HCT116 (cell line): ENCODE measurements at regions not wholly inside any gene's neighbourhood (a gene's known extent, or its start where the extent isn't known, plus 50 kb on each side); places are given as distances from the start of the nearest gene placed in this dataset.

Source experiments
- CTCF ChIP-seq, 3 experiments: fragments of 200-600 bp in 1 of 3; sonication (generic) in 1 of 3; IDR thresholded peaks in 2 of 3; conservative IDR thresholded peaks in 1 of 3; 2 replicates each; pipeline ENCODE4 v1.5.1; 2012 to 2017; ENCODE audit warnings: low read depth in 2 of 3, low read length in 2 of 3, antibody characterized with exemption in 1 of 3, borderline replicate concordance in 1 of 3, control low read depth in 1 of 3, mild to moderate bottlenecking in 1 of 3, mixed read lengths in 1 of 3, mixed run types in 1 of 3, moderate library complexity in 1 of 3; ENCODE audit not compliant: insufficient read depth in 1 of 3
- POLR2A ChIP-seq: IDR thresholded peaks from 2 replicates; pipeline ENCODE4 v1.7.0; 2011; ENCODE audit warnings: borderline replicate concordance; ENCODE audit not compliant: insufficient read depth, insufficient read length; ENCODE audit errors: extremely low read depth
- REST ChIP-seq: IDR thresholded peaks from 2 replicates; pipeline ENCODE4 v1.6.1; 2012; ENCODE audit warnings: low read depth

GRCh38 chr20:50312682-50313521 is 122.3 kb downstream of the CEBPB start:
- TF ChIP-seq POLR2A (no peak), CTCF (IDR thresholded peaks at IDR 0.05 in 2 of 3, conservative IDR thresholded peaks at IDR 0.05 in 1 of 3; ENCODE audit: borderline replicate concordance in 1 of 3, insufficient read depth in 1 of 3, low read depth in 2 of 3, low read length in 2 of 3) (no peak), REST (no peak)
